ENCODE measurements at regions not wholly inside any gene's neighbourhood (a gene's known extent, or its start where the extent isn't known, plus 50 kb on each side); places are given as distances from the start of the nearest gene placed in this dataset.

GRCh38 chr11:57100638-57101331 lies 81.0 kb upstream of the LRRC55 start:
- TF ChIP-seq ZFX (IDR thresholded peaks at IDR 0.05): no peak
- TF ChIP-seq, protein P1, sequence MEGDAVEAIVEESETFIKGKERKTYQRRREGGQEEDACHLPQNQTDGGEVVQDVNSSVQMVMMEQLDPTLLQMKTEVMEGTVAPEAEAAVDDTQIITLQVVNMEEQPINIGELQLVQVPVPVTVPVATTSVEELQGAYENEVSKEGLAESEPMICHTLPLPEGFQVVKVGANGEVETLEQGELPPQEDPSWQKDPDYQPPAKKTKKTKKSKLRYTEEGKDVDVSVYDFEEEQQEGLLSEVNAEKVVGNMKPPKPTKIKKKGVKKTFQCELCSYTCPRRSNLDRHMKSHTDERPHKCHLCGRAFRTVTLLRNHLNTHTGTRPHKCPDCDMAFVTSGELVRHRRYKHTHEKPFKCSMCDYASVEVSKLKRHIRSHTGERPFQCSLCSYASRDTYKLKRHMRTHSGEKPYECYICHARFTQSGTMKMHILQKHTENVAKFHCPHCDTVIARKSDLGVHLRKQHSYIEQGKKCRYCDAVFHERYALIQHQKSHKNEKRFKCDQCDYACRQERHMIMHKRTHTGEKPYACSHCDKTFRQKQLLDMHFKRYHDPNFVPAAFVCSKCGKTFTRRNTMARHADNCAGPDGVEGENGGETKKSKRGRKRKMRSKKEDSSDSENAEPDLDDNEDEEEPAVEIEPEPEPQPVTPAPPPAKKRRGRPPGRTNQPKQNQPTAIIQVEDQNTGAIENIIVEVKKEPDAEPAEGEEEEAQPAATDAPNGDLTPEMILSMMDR (conservative IDR thresholded peaks at IDR 0.05): no peak
- no peak overlapping the region for H3K27ac ChIP-seq

DNA sequence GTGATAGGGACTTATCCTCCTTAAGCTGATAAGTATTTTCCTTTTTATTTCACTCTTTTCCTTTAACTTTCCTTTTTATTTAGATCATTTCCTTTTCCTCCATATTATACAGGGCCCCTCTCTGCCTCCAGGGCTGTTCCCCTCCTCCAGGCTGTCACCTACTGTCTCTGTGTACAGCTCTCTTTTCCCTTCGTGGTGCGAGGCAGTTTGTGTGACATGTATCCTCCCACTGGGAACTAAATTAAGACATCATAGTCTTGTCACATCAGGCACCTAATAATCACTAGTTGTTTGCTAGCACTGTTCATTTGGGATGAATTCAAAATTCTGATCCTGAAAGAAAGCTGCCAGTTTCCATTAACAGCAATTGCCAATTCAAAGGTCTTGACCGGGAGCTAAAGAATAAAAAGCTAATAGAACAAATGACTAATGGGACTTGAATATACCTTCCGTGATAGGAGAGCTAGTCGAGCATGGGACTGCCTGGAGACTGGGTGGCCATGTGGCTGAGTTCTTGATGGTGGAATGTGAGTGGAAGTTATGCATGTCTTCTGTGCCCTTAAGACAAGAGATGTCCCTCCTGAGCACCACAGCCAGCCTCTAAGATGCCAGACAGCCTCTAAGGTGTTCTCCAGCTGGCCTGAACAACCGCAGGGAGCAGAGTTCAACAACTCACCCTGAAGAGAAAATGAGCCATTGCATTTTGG lies 77.7 kb upstream of the LRRC55 start:
- TF ChIP-seq, protein P1 (conservative IDR thresholded peaks at IDR 0.05): no peak
- TF ChIP-seq ZFX (IDR thresholded peaks at IDR 0.05): no peak

DNA sequence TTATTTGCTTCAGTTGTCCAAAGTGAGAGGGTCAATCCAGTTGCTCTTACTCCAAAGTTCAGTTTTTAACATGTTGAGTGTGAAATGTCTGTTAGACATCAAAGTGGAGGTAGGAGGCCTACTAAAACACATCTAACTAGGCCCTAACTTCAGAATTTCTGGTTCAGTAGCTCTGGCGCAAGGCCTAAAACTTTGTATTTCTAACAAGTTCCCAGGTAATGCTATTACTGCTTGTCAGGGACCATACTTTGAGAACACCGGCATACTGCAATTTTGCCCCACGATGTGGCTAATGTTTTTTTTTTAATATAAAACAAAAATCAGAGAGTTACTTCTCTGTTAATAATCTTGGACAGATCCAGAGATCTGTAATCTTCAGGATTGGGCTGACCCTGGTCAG lies 72.4 kb upstream of the LRRC55 start:
- no peak overlapping the region for H3K27ac ChIP-seq
- TF ChIP-seq ZFX (IDR thresholded peaks at IDR 0.05): no peak
- TF ChIP-seq, protein P1 (conservative IDR thresholded peaks at IDR 0.05): no peak

More for the DNA sequence above, 77.7 kb upstream of the LRRC55 start:
- H3K27ac ChIP-seq: no peak overlapping the region

- H3K27ac ChIP-seq: no peak overlapping the region
- TF ChIP-seq, protein P1 (conservative IDR thresholded peaks at IDR 0.05): no peak
These were observed 70.1 kb upstream of the LRRC55 start for GRCh38 chr11:57111619-57112018.

DNA sequence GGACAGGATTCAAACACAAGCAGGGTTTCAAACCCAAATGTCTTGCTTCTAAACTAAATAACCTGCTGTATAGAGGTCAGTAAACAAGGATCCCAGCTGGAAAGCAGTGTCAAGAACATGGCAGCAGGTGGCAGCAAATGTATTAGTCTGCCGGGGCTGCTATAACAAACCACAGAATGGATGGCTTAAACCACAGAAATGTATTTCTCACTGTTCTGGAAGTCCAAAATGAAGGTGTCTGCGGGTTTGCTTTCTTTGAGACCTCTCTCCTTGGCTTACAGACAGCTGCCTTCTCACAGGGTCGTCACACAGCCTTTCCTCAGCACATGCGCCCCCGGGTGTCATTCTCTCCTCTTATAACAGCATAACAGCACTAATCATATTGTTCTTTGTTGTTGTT lies 65.1 kb upstream of the LRRC55 start:
- H3K27ac ChIP-seq: no peak overlapping the region
- TF ChIP-seq ZFX (IDR thresholded peaks at IDR 0.05): no peak
- TF ChIP-seq, protein P1 (conservative IDR thresholded peaks at IDR 0.05): peak; percentile 88

DNA sequence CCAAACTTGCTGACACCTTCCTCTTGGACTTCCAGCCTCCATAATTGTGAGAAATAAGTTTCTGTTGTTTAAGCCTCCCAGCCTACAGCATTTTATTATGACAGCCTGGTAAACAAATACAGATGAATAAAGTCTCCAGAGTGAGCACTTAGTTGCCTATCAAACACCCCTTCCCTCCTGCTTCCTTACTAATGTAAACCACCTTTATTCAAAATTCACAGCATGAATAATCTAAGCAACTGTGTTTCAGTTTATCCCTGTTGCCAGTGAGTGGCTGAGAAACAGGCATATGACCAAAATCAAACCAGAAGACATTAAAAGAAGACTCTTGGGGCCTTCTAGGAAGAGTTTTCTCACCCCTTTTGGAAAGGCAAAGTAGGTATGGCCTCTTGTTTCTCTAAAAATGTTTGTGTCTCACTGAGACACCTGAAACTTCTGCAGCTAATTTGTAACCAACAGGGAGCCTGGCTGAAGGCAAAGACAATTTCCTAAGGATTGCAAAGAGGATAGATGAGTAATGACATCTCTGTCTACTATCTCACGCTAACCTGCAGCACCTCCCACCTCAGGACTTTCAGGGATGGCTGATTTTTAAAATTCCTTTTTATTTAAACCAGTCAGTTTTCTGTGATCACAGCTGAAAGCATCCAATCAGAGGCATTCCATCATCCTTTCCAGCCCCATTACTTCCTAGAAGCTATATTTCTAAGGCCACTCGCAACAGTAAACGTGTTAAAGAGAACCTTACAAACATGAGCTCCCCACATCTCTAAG lies 61.4 kb upstream of the LRRC55 start:
- TF ChIP-seq, protein P1 (conservative IDR thresholded peaks at IDR 0.05): no peak
- no peak for TF ChIP-seq ZFX (IDR thresholded peaks at IDR 0.05)
- no peak overlapping the region for H3K27ac ChIP-seq

- TF ChIP-seq, protein P1 (conservative IDR thresholded peaks at IDR 0.05): no peak
- no peak for TF ChIP-seq ZFX (IDR thresholded peaks at IDR 0.05)
- H3K27ac ChIP-seq: no peak overlapping the region
These were observed 59.8 kb upstream of the LRRC55 start for GRCh38 chr11:57121996-57122395.

All from C4-2B (cell line).